OCI-LY1 (cell line): ENCODE measurements at regions not wholly inside any gene's neighbourhood (a gene's known extent, or its start where the extent isn't known, plus 50 kb on each side); places are given as distances from the start of the nearest gene placed in this dataset.

ENCODE experiments used
- EZH2 ChIP-seq: fragments of 200-600 bp; sonication (generic), shearing (Covaris generic); IDR thresholded peaks from 2 replicates; pipeline ENCODE4 v1.8.0; 2017; ENCODE audit warnings: borderline replicate concordance, mixed run types, mild to moderate bottlenecking, antibody characterized with exemption, low read length, moderate library complexity, mixed read lengths
- TF ChIP-seq, protein P1 (sequence below): fragments of 200-600 bp; sonication (generic), shearing (Covaris generic); IDR thresholded peaks from 2 replicates; pipeline ENCODE4 v1.5.1; 2017; ENCODE audit warnings: mild to moderate bottlenecking, antibody characterized with exemption, low read length, moderate library complexity, mixed read lengths

DNA sequence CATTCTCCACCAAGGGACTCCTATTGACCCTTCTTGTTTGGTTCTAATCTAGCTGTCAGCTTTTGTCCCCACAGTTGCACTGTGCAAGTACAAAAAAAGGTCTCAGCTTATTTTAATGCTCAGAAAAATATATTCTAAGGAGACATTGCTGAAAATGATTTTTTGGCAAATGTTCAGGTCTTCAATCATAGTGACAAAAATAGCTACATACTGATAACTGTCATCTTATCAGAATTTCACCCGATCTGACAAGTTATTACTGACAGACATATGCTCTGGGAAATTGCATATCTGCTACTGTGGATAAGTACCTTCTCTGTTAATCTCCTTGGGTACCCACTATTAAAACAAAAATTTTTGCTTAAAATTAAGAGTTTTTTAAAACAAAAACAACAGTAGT is 263.6 kb downstream of the FLRT2 start:
- TF ChIP-seq, protein P1, sequence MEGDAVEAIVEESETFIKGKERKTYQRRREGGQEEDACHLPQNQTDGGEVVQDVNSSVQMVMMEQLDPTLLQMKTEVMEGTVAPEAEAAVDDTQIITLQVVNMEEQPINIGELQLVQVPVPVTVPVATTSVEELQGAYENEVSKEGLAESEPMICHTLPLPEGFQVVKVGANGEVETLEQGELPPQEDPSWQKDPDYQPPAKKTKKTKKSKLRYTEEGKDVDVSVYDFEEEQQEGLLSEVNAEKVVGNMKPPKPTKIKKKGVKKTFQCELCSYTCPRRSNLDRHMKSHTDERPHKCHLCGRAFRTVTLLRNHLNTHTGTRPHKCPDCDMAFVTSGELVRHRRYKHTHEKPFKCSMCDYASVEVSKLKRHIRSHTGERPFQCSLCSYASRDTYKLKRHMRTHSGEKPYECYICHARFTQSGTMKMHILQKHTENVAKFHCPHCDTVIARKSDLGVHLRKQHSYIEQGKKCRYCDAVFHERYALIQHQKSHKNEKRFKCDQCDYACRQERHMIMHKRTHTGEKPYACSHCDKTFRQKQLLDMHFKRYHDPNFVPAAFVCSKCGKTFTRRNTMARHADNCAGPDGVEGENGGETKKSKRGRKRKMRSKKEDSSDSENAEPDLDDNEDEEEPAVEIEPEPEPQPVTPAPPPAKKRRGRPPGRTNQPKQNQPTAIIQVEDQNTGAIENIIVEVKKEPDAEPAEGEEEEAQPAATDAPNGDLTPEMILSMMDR: no peak
- no peak for TF ChIP-seq EZH2
